Ascending aorta (tissue), 2 donors: ENCODE measurements at regions not wholly inside any gene's neighbourhood (a gene's known extent, or its start where the extent isn't known, plus 50 kb on each side); places are given as distances from the start of the nearest gene placed in this dataset.

Experiments
- DNase-seq, 2 donors: peaks; one replicate each; pipeline ENCODE4 v3.0.0-alpha.2; 2019; ENCODE audit warnings: low spot score in 2 of 2
- H3K27ac ChIP-seq, 2 donors: fragments of 200-600 bp; sonication (generic); one replicate each; pipeline ENCODE4 v1.5.1; 2016 to 2017; ENCODE audit warnings: mild to moderate bottlenecking in 1 of 2
- H3K27me3 ChIP-seq: fragments of 200-600 bp; sonication (generic); one replicate; pipeline ENCODE4 v1.5.1; 2017
- H3K36me3 ChIP-seq, 2 donors: fragments of 200-600 bp; sonication (generic); one replicate each; pipeline ENCODE4 v1.5.1; 2016
- H3K4me1 ChIP-seq, 2 donors: fragments of 200-600 bp; sonication (generic); one replicate each; pipeline ENCODE4 v1.5.1; 2016 to 2017; ENCODE audit warnings: mild to moderate bottlenecking in 1 of 2
- H3K4me3 ChIP-seq, 2 donors: fragments of 200-600 bp; sonication (generic); one replicate each; pipeline ENCODE4 v1.5.1; 2016 to 2017; ENCODE audit warnings: mild to moderate bottlenecking in 1 of 2
- H3K9me3 ChIP-seq, 2 donors: fragments of 200-600 bp; sonication (generic); one replicate each; pipeline ENCODE4 v1.5.1; 2016
- CTCF ChIP-seq, 3 experiments: fragments of 200-600 bp in 2 of 3; fragments of 450-650 bp in 1 of 3; sonication (generic) in 2 of 3; IDR thresholded peaks; one replicate each; pipeline ENCODE4 v1.5.1; 2016 to 2019; ENCODE audit warnings: antibody characterized with exemption in 3 of 3, mild to moderate bottlenecking in 1 of 3, moderate library complexity in 1 of 3
- intact Hi-C: fragments of 100-400 bp; cut with DNase I; formaldehyde crosslinking; loops from one replicate; pipeline ENCODE4 v1.15.1; 2023

- H3K36me3 ChIP-seq: no peaks in the 10 kb centered on the region
- no peak overlapping the region for H3K27ac ChIP-seq
- no peaks in the 10 kb centered on the region for H3K27me3 ChIP-seq
- TF ChIP-seq CTCF (IDR thresholded peaks at IDR 0.05): no peak
- H3K4me3 ChIP-seq: no peak overlapping the region
- H3K9me3 ChIP-seq: no peaks in the 10 kb centered on the region
- no peaks in the 10 kb centered on the region for H3K4me1 ChIP-seq
- DNase-seq: no peak
- intact Hi-C loops: no loop called here
Observed at GRCh38 chr12:118734266-118734665, 247.1 kb upstream of the SRRM4 start.

- intact Hi-C loops: no loop called here
- no peak for TF ChIP-seq CTCF (IDR thresholded peaks at IDR 0.05)
- no peaks in the 10 kb centered on the region for H3K4me1 ChIP-seq
- DNase-seq: no peak
- H3K9me3 ChIP-seq: no peaks in the 10 kb centered on the region
- H3K4me3 ChIP-seq: no peak overlapping the region
- H3K27me3 ChIP-seq: no peaks in the 10 kb centered on the region
- no peak overlapping the region for H3K27ac ChIP-seq
- H3K36me3 ChIP-seq: no peaks in the 10 kb centered on the region
Observed at GRCh38 chr12:118737985-118738540, 243.3 kb upstream of the SRRM4 start.

- DNase-seq: no peak
Observed at GRCh38 chr12:118741194-118741593, 240.1 kb upstream of the SRRM4 start.

GRCh38 chr12:118742431-118742830 lies 238.9 kb upstream of the SRRM4 start:
- H3K27ac ChIP-seq: no peak overlapping the region
- intact Hi-C loops: no loop called here
- TF ChIP-seq CTCF (IDR thresholded peaks at IDR 0.05): no peak
- H3K4me1 ChIP-seq: no peaks in the 10 kb centered on the region
- no peaks in the 10 kb centered on the region for H3K27me3 ChIP-seq
- H3K9me3 ChIP-seq: no peaks in the 10 kb centered on the region
- no peak overlapping the region for H3K4me3 ChIP-seq
- DNase-seq: no peak
- no peaks in the 10 kb centered on the region for H3K36me3 ChIP-seq

More at GRCh38 chr12:118741194-118741593, 240.1 kb upstream of the SRRM4 start:
- intact Hi-C loops: no loop called here
- Histone ChIP-seq H3K9me3 (no peaks in the 10 kb centered on the region), H3K36me3 (no peaks in the 10 kb centered on the region), H3K4me1 (no peaks in the 10 kb centered on the region), H3K4me3 (no peak overlapping the region), H3K27me3 (no peaks in the 10 kb centered on the region), H3K27ac (no peak overlapping the region)
- no peak for TF ChIP-seq CTCF (IDR thresholded peaks at IDR 0.05)

GRCh38 chr12:118743896-118744700 lies 237.2 kb upstream of the SRRM4 start:
- Histone ChIP-seq H3K36me3 (no peaks in the 10 kb centered on the region), H3K4me1 (no peaks in the 10 kb centered on the region), H3K27ac (no peak overlapping the region), H3K4me3 (no peak overlapping the region), H3K9me3 (no peaks in the 10 kb centered on the region), H3K27me3 (no peaks in the 10 kb centered on the region)
- intact Hi-C loops: no loop called here
- no peak for TF ChIP-seq CTCF (IDR thresholded peaks at IDR 0.05)
- no peak for DNase-seq
